Astrocyte (in vitro differentiated cells and primary cell): ENCODE measurements at regions not wholly inside any gene's neighbourhood (a gene's known extent, or its start where the extent isn't known, plus 50 kb on each side); places are given as distances from the start of the nearest gene placed in this dataset.

Experiments
- DNase-seq: peaks from one replicate; pipeline ENCODE4 v3.0.0-alpha.2; 2010; ENCODE audit warnings: low read depth
- FAIRE-seq: peaks from 2 replicates; lab custom pipeline; 2011; peaks lifted over from hg19 to GRCh38; lab: Jason Lieb, UNC
- H2AFZ ChIP-seq: 2 replicates; pipeline ENCODE4 v1.6.0; 2012; ENCODE audit warnings: low read depth, low read length, inconsistent platforms
- H3K27ac ChIP-seq: 2 replicates; pipeline ENCODE4 v1.5.1; 2011; ENCODE audit warnings: low read depth, low read length, inconsistent platforms
- H3K27me3 ChIP-seq: 2 replicates; pipeline ENCODE4 v1.6.0; 2011; ENCODE audit warnings: low read length, inconsistent platforms; ENCODE audit not compliant: insufficient read depth
- H3K36me3 ChIP-seq: 2 replicates; pipeline ENCODE4 v1.5.1; 2011; ENCODE audit warnings: low read length, inconsistent platforms; ENCODE audit not compliant: insufficient read depth
- H3K4me1 ChIP-seq: 2 replicates; pipeline ENCODE4 v1.5.1; 2011; ENCODE audit warnings: low read length, inconsistent platforms; ENCODE audit not compliant: insufficient read depth
- H3K4me2 ChIP-seq: 2 replicates; pipeline ENCODE4 v1.6.0; 2012; ENCODE audit warnings: low read length, inconsistent platforms
- H3K4me3 ChIP-seq: 2 replicates; pipeline ENCODE4 v1.5.1; 2011; ENCODE audit warnings: low read depth, mild to moderate bottlenecking, low read length, inconsistent platforms; ENCODE audit not compliant: insufficient read depth
- H3K79me2 ChIP-seq: 2 replicates; pipeline ENCODE4 v1.6.0; 2012; ENCODE audit warnings: mild to moderate bottlenecking, low read length, inconsistent platforms; ENCODE audit not compliant: insufficient read depth
- H3K9ac ChIP-seq: 2 replicates; pipeline ENCODE4 v1.6.0; 2012; ENCODE audit warnings: mild to moderate bottlenecking, low read length, inconsistent platforms
- H3K9me3 ChIP-seq: 2 replicates; pipeline ENCODE4 v1.5.1; 2012; ENCODE audit warnings: low read depth, mild to moderate bottlenecking, low read length, inconsistent platforms; ENCODE audit not compliant: insufficient read depth
- H4K20me1 ChIP-seq: 2 replicates; pipeline ENCODE4 v1.6.0; 2012; ENCODE audit warnings: low read length, inconsistent platforms; ENCODE audit not compliant: insufficient read depth
- H3K27ac Mint-ChIP-seq: one replicate; pipeline ENCODE4 v1.8.0; 2021; ENCODE audit warnings: mild to moderate bottlenecking, mixed read lengths; ENCODE audit not compliant: unreplicated experiment
- H3K27me3 Mint-ChIP-seq: one replicate; pipeline ENCODE4 v1.8.0; 2021; ENCODE audit warnings: low read depth, mixed read lengths; ENCODE audit not compliant: unreplicated experiment
- H3K36me3 Mint-ChIP-seq: one replicate; pipeline ENCODE4 v1.8.0; 2021; ENCODE audit warnings: low read depth, mixed read lengths; ENCODE audit not compliant: unreplicated experiment
- H3K4me1 Mint-ChIP-seq: one replicate; pipeline ENCODE4 v1.8.0; 2021; ENCODE audit warnings: low read depth, mixed read lengths; ENCODE audit not compliant: unreplicated experiment
- H3K4me3 Mint-ChIP-seq: one replicate; pipeline ENCODE4 v1.8.0; 2021; ENCODE audit warnings: mild to moderate bottlenecking, moderate library complexity, mixed read lengths; ENCODE audit not compliant: unreplicated experiment
- H3K9me3 Mint-ChIP-seq: one replicate; pipeline ENCODE4 v1.8.0; 2021; ENCODE audit warnings: mild to moderate bottlenecking, mixed read lengths; ENCODE audit not compliant: unreplicated experiment
- CTCF ChIP-seq: IDR thresholded peaks from 2 replicates; pipeline ENCODE4 v1.5.1; 2011; ENCODE audit warnings: low read depth, mild to moderate bottlenecking, inconsistent platforms, low read length, moderate library complexity; ENCODE audit not compliant: insufficient read depth
- EZH2 ChIP-seq: IDR thresholded peaks from 2 replicates; pipeline ENCODE4 v1.6.1; 2012; ENCODE audit warnings: mild to moderate bottlenecking, low read length, inconsistent platforms; ENCODE audit not compliant: insufficient read depth

DNA sequence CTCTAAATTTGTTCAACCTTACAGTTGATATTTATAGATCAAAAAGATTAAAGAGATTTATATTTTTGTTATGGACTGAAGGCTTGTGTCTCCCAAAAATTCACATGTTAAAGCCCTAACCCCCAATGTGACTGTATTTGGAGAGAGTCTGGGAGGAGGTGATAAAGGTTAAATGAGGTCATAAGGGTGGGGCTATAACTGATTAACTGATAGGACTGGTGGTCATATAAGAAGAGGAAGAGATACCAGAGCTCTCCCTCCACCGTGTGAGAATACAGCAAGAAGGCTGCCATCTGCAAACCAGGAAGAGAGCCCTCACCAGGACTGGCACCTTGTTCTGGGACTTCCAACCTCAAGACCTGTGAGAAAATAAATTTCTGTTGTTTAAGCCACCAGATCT lies 264.3 kb downstream of the ENC1 start:
- DNase-seq (no peak), FAIRE-seq (no peak)
- H3K27me3 Mint-ChIP-seq: no peaks in the 10 kb centered on the region
- Histone ChIP-seq H3K27me3 (no peaks in the 10 kb centered on the region), H3K79me2 (no peaks in the 10 kb centered on the region), H3K9ac (no peak overlapping the region), H4K20me1 (no peaks in the 10 kb centered on the region), H2AFZ (no peak overlapping the region), H3K4me3 (no peak overlapping the region), H3K9me3 (no peaks in the 10 kb centered on the region), H3K4me1 (no peaks in the 10 kb centered on the region), H3K27ac (no peak overlapping the region), H3K4me2 (no peak overlapping the region), H3K36me3 (no peaks in the 10 kb centered on the region)
- no peak overlapping the region for H3K4me3 Mint-ChIP-seq
- H3K4me1 Mint-ChIP-seq: peaks cover 11% of the 10 kb centered on the region
- TF ChIP-seq CTCF: no peak
- no peak for TF ChIP-seq EZH2
- H3K36me3 Mint-ChIP-seq: no peaks in the 10 kb centered on the region
- no peaks in the 10 kb centered on the region for H3K9me3 Mint-ChIP-seq
- H3K27ac Mint-ChIP-seq: no peak overlapping the region

GRCh38 chr5:74375271-74375670 lies 265.3 kb downstream of the ENC1 start:
- TF ChIP-seq EZH2: no peak
- TF ChIP-seq CTCF: no peak
- no peaks in the 10 kb centered on the region for H3K36me3 Mint-ChIP-seq
- H3K79me2 ChIP-seq: no peaks in the 10 kb centered on the region
- H4K20me1 ChIP-seq: no peaks in the 10 kb centered on the region
- no peak overlapping the region for H3K27ac ChIP-seq
- no peak overlapping the region for H3K4me3 ChIP-seq
- H3K27me3 ChIP-seq: no peaks in the 10 kb centered on the region
- no peaks in the 10 kb centered on the region for H3K9me3 Mint-ChIP-seq
- no peaks in the 10 kb centered on the region for H3K4me1 ChIP-seq
- no peaks in the 10 kb centered on the region for H3K9me3 ChIP-seq
- no peak overlapping the region for H2AFZ ChIP-seq
- no peak overlapping the region for H3K4me3 Mint-ChIP-seq
- FAIRE-seq (no peak), DNase-seq (no peak)
- H3K4me1 Mint-ChIP-seq: peaks cover 11% of the 10 kb centered on the region
- no peaks in the 10 kb centered on the region for H3K36me3 ChIP-seq
- no peak overlapping the region for H3K9ac ChIP-seq
- H3K27me3 Mint-ChIP-seq: no peaks in the 10 kb centered on the region
- no peak overlapping the region for H3K27ac Mint-ChIP-seq
- no peak overlapping the region for H3K4me2 ChIP-seq

- H2AFZ ChIP-seq: no peak overlapping the region
- H3K27me3 Mint-ChIP-seq: no peaks in the 10 kb centered on the region
- no peaks in the 10 kb centered on the region for H3K9me3 Mint-ChIP-seq
- no peaks in the 10 kb centered on the region for H3K4me1 ChIP-seq
- peaks cover 11% of the 10 kb centered on the region for H3K4me1 Mint-ChIP-seq
- H3K79me2 ChIP-seq: no peaks in the 10 kb centered on the region
- H3K36me3 ChIP-seq: no peaks in the 10 kb centered on the region
- no peak overlapping the region for H3K4me3 ChIP-seq
- H3K9ac ChIP-seq: no peak overlapping the region
- no peak overlapping the region for H3K4me2 ChIP-seq
- no peaks in the 10 kb centered on the region for H3K9me3 ChIP-seq
- no peak for FAIRE-seq
- no peaks in the 10 kb centered on the region for H4K20me1 ChIP-seq
- H3K27ac Mint-ChIP-seq: no peak overlapping the region
- no peak overlapping the region for H3K4me3 Mint-ChIP-seq
- no peaks in the 10 kb centered on the region for H3K27me3 ChIP-seq
- no peaks in the 10 kb centered on the region for H3K36me3 Mint-ChIP-seq
- TF ChIP-seq EZH2 (no peak), CTCF (no peak)
- no peak overlapping the region for H3K27ac ChIP-seq
- no peak for DNase-seq
Measured at GRCh38 chr5:74374656-74375055, 265.9 kb downstream of the ENC1 start.
